Gastrocnemius medialis (tissue), 4 donors: ENCODE measurements at regions not wholly inside any gene's neighbourhood (a gene's known extent, or its start where the extent isn't known, plus 50 kb on each side); places are given as distances from the start of the nearest gene placed in this dataset.

Experiments used
- ATAC-seq, 2 donors: fragments of 150-250 bp; one replicate each; pipeline ENCODE4 v1.9.1; 2016
- DNase-seq, 2 donors: peaks; one replicate each; pipeline ENCODE4 v3.0.0-alpha.2; 2019
- H3K27ac ChIP-seq, 4 donors: fragments of 200-600 bp; sonication (generic); 1 replicate in 1 of 4; 2 replicates in 3 of 4; pipeline ENCODE4 v1.5.1; 2016 to 2018; ENCODE audit warnings: mild to moderate bottlenecking in 2 of 4, moderate library complexity in 1 of 4
- H3K27me3 ChIP-seq, 3 donors: fragments of 200-600 bp; sonication (generic) in 2 of 3; 1 replicate in 1 of 3; 2 replicates in 2 of 3; pipeline versions ENCODE4 v1.5.1 to v1.6.0; 2016 to 2019; ENCODE audit warnings: mild to moderate bottlenecking in 1 of 3, moderate library complexity in 1 of 3
- H3K36me3 ChIP-seq, 2 donors: fragments of 200-600 bp; sonication (generic) in 1 of 2; one replicate each; pipeline ENCODE4 v1.5.1; 2017 to 2018
- H3K4me1 ChIP-seq, 2 donors: fragments of 200-600 bp; sonication (generic) in 1 of 2; one replicate each; pipeline ENCODE4 v1.5.1; 2016 to 2017; ENCODE audit warnings: mild to moderate bottlenecking in 2 of 2
- H3K4me3 ChIP-seq, 4 donors: fragments of 200-600 bp; sonication (generic) in 3 of 4; 1 replicate in 1 of 4; 2 replicates in 3 of 4; pipeline ENCODE4 v1.5.1; 2016 to 2019; ENCODE audit warnings: mild to moderate bottlenecking in 2 of 4
- H3K9me3 ChIP-seq, 3 donors: fragments of 200-600 bp; sonication (generic) in 2 of 3; 1 replicate in 1 of 3; 2 replicates in 2 of 3; pipeline ENCODE4 v1.5.1; 2016 to 2019
- CTCF ChIP-seq, 5 experiments: fragments of 450-650 bp in 3 of 5; fragments of 200-600 bp in 2 of 5; sonication (generic) in 2 of 5; IDR thresholded peaks in 4 of 5; conservative IDR thresholded peaks in 1 of 5; 1 replicate in 4 of 5; 2 replicates in 1 of 5; pipeline ENCODE4 v1.5.1; 2016 to 2019; ENCODE audit warnings: antibody characterized with exemption in 5 of 5, mild to moderate bottlenecking in 3 of 5, moderate library complexity in 3 of 5
- POLR2A ChIP-seq, 2 donors: fragments of 450-650 bp; IDR thresholded peaks; one replicate each; pipeline ENCODE4 v1.6.1; 2017; ENCODE audit warnings: antibody characterized with exemption in 2 of 2, mild to moderate bottlenecking in 2 of 2, moderate library complexity in 2 of 2
- in situ Hi-C, 4 donors: fragments of 200-750 bp; cut with MboI; loops; one replicate each; pipeline versions ENCODE4 v1.15.0 to v1.8.0; 2017; ENCODE audit warnings: low sequenced_read_pairs in 4 of 4
- intact Hi-C: fragments of 100-400 bp; cut with DNase I; formaldehyde crosslinking; loops from one replicate; pipeline ENCODE4 v1.15.1; 2023; ENCODE audit warnings: low total_unique reads
- microRNA-seq, 2 donors: library from miRNA; unstranded; fragments of <30 nt; microRNA quantifications; one replicate each; pipeline ENCODE4, GENCODE V29; 2016; ENCODE audit warnings: borderline replicate concordance in 2 of 2

DNA sequence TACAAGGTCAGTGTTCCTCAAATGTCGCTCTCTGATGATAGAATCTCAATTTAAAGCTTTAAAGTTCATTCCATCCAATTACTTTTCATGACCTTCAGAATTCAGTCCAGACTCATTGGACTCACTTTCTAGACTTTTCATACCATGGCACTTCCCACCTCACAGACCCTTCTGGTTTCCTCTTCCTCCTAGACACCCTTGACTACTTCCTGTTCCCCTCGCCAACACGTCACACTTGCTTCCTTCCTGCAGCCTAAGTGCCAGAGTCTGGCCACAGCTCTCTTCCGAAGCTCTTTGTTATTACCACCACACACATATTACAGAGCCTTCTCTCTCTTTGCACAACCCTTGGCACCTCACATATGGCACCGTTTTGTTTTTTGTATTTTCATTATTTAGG lies 59.1 kb upstream of the UMPS start:
- H3K36me3 ChIP-seq: peaks cover 0 to 55% of the 10 kb centered on the region in 2 donors
- H3K4me3 ChIP-seq: no peak overlapping the region
- no peak overlapping the region for H3K27ac ChIP-seq
- DNase-seq (no peak), ATAC-seq (no peak)
- in situ Hi-C loops (no loop called here), intact Hi-C loops (no loop called here)
- TF ChIP-seq CTCF (IDR thresholded peaks at IDR 0.05 in 4 of 5, conservative IDR thresholded peaks at IDR 0.05 in 1 of 5) (no peak), POLR2A (IDR thresholded peaks at IDR 0.05) (no peak)
- no peaks in the 10 kb centered on the region for H3K9me3 ChIP-seq
- no peaks in the 10 kb centered on the region for H3K27me3 ChIP-seq
- peaks cover 0 to 7% of the 10 kb centered on the region in 2 donors for H3K4me1 ChIP-seq

DNA sequence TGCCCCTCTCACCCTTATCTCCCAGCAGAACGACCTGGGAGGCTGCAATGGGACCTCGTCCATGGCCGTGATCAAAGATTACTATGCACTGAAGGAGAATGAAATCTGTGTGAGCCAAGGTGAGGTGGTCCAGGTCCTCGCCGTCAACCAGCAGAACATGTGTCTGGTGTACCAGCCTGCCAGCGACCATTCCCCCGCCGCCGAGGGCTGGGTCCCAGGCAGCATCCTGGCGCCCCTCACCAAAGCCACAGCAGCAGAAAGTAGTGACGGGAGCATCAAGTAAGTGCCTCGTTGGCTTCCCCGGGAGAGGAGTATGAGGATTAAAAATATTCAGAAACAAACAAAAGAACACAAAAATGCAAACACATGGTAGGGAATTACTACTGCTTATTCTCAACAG lies 55.9 kb upstream of the UMPS start:
- Histone ChIP-seq H3K27ac (no peak overlapping the region), H3K4me3 (no peak overlapping the region), H3K27me3 (no peaks in the 10 kb centered on the region), H3K9me3 (no peaks in the 10 kb centered on the region), H3K4me1 (peaks cover 0 to 4% of the 10 kb centered on the region in 2 donors), H3K36me3 (peaks cover 0 to 59% of the 10 kb centered on the region in 2 donors)
- ATAC-seq (no peak), DNase-seq (no peak)
- in situ Hi-C loops: no loop called here
- intact Hi-C loops: no loop called here
- TF ChIP-seq CTCF (IDR thresholded peaks at IDR 0.05 in 4 of 5, conservative IDR thresholded peaks at IDR 0.05 in 1 of 5) (no peak), POLR2A (IDR thresholded peaks at IDR 0.05) (no peak)

DNA sequence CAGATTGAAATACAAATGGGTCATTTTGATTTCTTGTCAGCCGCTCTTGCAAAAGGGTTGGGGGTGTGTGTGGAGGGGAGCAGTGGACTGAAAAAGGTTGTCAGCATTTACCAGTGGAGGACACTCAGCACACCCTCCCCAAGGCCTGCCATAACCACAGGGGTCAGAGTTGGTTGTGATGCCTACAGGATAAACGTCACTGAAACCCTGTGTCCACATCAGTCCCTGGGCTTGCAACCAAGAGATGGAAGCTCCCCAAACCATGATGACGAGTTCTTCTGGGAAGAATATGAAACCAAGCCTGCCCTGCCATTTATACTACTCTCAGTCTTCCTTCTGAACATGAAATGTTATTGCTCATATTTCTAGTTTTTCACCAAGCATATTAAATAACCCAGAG lies 54.0 kb upstream of the UMPS start:
- Histone ChIP-seq H3K4me3 (no peak overlapping the region), H3K36me3 (peaks cover 0 to 65% of the 10 kb centered on the region in 2 donors), H3K9me3 (no peaks in the 10 kb centered on the region), H3K4me1 (peaks cover 0 to 4% of the 10 kb centered on the region in 2 donors), H3K27ac (peak overlapping the region in 3 of 4 donors; percentile 56 to 65 (median 58)), H3K27me3 (no peaks in the 10 kb centered on the region)
- in situ Hi-C loops (no loop called here), intact Hi-C loops (no loop called here)
- TF ChIP-seq POLR2A (IDR thresholded peaks at IDR 0.05) (no peak), CTCF (IDR thresholded peaks at IDR 0.05 in 4 of 5, conservative IDR thresholded peaks at IDR 0.05 in 1 of 5) (no peak)
- DNase-seq: peak in 1 of 2 donors; percentile 42
- peak in 1 of 2 donors; percentile 97 for ATAC-seq

GRCh38 chr3:124679048-124679638 lies 51.1 kb upstream of the UMPS start:
- H3K4me1 ChIP-seq: peaks cover 0 to 4% of the 10 kb centered on the region in 2 donors
- peaks cover 0 to 41% of the 10 kb centered on the region in 2 donors for H3K36me3 ChIP-seq
- H3K27ac ChIP-seq: no peak overlapping the region
- H3K9me3 ChIP-seq: no peaks in the 10 kb centered on the region
- ATAC-seq (no peak), DNase-seq (no peak)
- TF ChIP-seq POLR2A (IDR thresholded peaks at IDR 0.05): no peak
- no peak for TF ChIP-seq CTCF (IDR thresholded peaks at IDR 0.05 in 4 of 5, conservative IDR thresholded peaks at IDR 0.05 in 1 of 5)
- no peaks in the 10 kb centered on the region for H3K27me3 ChIP-seq
- intact Hi-C loops: no loop called here
- in situ Hi-C loops: no loop called here
- no peak overlapping the region for H3K4me3 ChIP-seq

Small RNAs in the stretch of these regions (microRNA-seq; reads per million reads assigned to microRNA genes)
- 0 to 1.2 reads per million in 2 donors for gene MIR5002
- gene MIR6083: 0 reads per million in 2 donors
